NCI-H460 (cell line): ENCODE measurements at regions not wholly inside any gene's neighbourhood (a gene's known extent, or its start where the extent isn't known, plus 50 kb on each side); places are given as distances from the start of the nearest gene placed in this dataset.
A peak's percentile ranks its signal among the peaks of the same experiment; 100 is the strongest.

Experiments
- DNase-seq: peaks from one replicate; pipeline ENCODE4 v3.0.0-alpha.2; 2016; ENCODE audit warnings: low read depth; ENCODE audit errors: extremely low read depth

GRCh38 chr6:141265756-141266623 is 866.7 kb upstream of the GJE1 start:
- DNase-seq: no peak

GRCh38 chr6:141264101-141264500 is 868.6 kb upstream of the GJE1 start:
- DNase-seq: peak; percentile 72

- no peak for DNase-seq
Observed at GRCh38 chr6:141261672-141262060, 871.1 kb upstream of the GJE1 start.

GRCh38 chr6:141261016-141261671 is 871.6 kb upstream of the GJE1 start:
- no peak for DNase-seq

GRCh38 chr6:141260627-141261015 is 872.1 kb upstream of the GJE1 start:
- no peak for DNase-seq

- DNase-seq: no peak
Observed at GRCh38 chr6:141259807-141260206, 872.9 kb upstream of the GJE1 start.

- no peak for DNase-seq
Observed at GRCh38 chr6:141259091-141259490, 873.6 kb upstream of the GJE1 start.

- no peak for DNase-seq
Observed at GRCh38 chr6:141258516-141258915, 874.2 kb upstream of the GJE1 start.

- DNase-seq: no peak
Observed at GRCh38 chr6:141254336-141254735, 878.4 kb upstream of the GJE1 start.

GRCh38 chr6:141252828-141253608 is 879.7 kb upstream of the GJE1 start:
- DNase-seq: no peak

GRCh38 chr6:141251286-141251685 is 881.4 kb upstream of the GJE1 start:
- no peak for DNase-seq

GRCh38 chr6:141248021-141248799 is 884.5 kb upstream of the GJE1 start:
- no peak for DNase-seq

- no peak for DNase-seq
Observed at GRCh38 chr6:141244366-141244765, 888.4 kb upstream of the GJE1 start.

- no peak for DNase-seq
Observed at GRCh38 chr6:141242957-141243356, 889.8 kb upstream of the GJE1 start.

- DNase-seq: no peak
Observed at GRCh38 chr6:141229296-141229695, 903.4 kb upstream of the GJE1 start.

GRCh38 chr6:141218583-141218982 is 914.1 kb upstream of the GJE1 start:
- DNase-seq: no peak

- DNase-seq: no peak
Observed at GRCh38 chr6:141216726-141217125, 916.0 kb upstream of the GJE1 start.

- DNase-seq: no peak
Observed at GRCh38 chr6:141212296-141212695, 920.4 kb upstream of the GJE1 start.

GRCh38 chr6:141211845-141212244 is 920.9 kb upstream of the GJE1 start:
- no peak for DNase-seq

- no peak for DNase-seq
Observed at GRCh38 chr6:141210901-141211300, 921.8 kb upstream of the GJE1 start.

- no peak for DNase-seq
Observed at GRCh38 chr6:141209890-141210289, 922.8 kb upstream of the GJE1 start.
